BLaER1 (cell line): ENCODE measurements at regions not wholly inside any gene's neighbourhood (a gene's known extent, or its start where the extent isn't known, plus 50 kb on each side); places are given as distances from the start of the nearest gene placed in this dataset.
"Not testable (repeated sequence)": the region's sequence is repeated elsewhere in the genome, so short reads cannot be mapped to it uniquely, and the experiment has no call there.

ENCODE experiments used
- H3K27ac ChIP-seq: shearing (Covaris generic); formaldehyde crosslinking; 2 replicates; pipeline ENCODE4 v1.8.1; 2022
- H3K27me3 ChIP-seq: shearing (Covaris generic); formaldehyde crosslinking; 2 replicates; pipeline ENCODE4 v1.8.1; 2022
- H3K36me3 ChIP-seq: shearing (Covaris generic); formaldehyde crosslinking; 2 replicates; pipeline ENCODE4 v1.8.1; 2022
- H3K4me1 ChIP-seq: shearing (Covaris generic); formaldehyde crosslinking; 2 replicates; pipeline ENCODE4 v1.8.1; 2022
- H3K4me2 ChIP-seq: shearing (Covaris generic); formaldehyde crosslinking; 2 replicates; pipeline ENCODE4 v1.8.1; 2022
- H3K4me3 ChIP-seq: shearing (Covaris generic); formaldehyde crosslinking; 2 replicates; pipeline ENCODE4 v1.8.1; 2022
- H3K9ac ChIP-seq: shearing (Covaris generic); formaldehyde crosslinking; 2 replicates; pipeline ENCODE4 v1.8.1; 2022
- H3K9me3 ChIP-seq: shearing (Covaris generic); formaldehyde crosslinking; 2 replicates; pipeline ENCODE4 v1.8.1; 2022
- H4K20me1 ChIP-seq: shearing (Covaris generic); formaldehyde crosslinking; 2 replicates; pipeline ENCODE4 v1.8.1; 2022
- Cebpa-rat ChIP-seq: shearing (Covaris generic); IDR thresholded peaks from 2 replicates; pipeline ENCODE4 v1.8.1; 2022

DNA sequence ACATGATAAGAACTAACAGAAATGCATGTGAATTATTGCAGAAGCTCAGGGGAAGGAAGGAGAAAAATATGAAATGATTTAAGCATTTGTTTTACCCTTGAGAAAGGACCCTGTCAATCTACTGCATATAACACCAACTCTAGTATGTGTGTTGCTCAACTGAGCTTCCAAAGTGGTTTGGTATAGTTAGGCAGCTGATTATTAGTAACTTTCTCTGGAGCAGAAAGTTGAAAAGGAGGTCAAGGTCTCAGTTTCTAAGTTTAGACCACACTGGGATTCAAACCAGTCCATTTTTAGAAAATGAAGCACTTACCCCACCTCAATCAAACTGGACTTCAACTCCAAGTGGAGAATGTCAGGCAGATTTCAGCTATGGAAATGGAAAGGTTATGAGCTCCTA is 123.3 kb upstream of the CDC42EP3 start:
- no peak for TF ChIP-seq Cebpa-rat
- Histone ChIP-seq H4K20me1 (no peaks in the 10 kb centered on the region), H3K4me1 (peaks cover 17% of the 10 kb centered on the region), H3K27me3 (no peaks in the 10 kb centered on the region), H3K4me2 (no peak overlapping the region; the same call in 1 of the 2 replicates), H3K36me3 (no peaks in the 10 kb centered on the region), H3K4me3 (no peak overlapping the region), H3K27ac (no peak overlapping the region), H3K9ac (no peak overlapping the region), H3K9me3 (no peaks in the 10 kb centered on the region)

GRCh38 chr2:37795456-37795855 is 124.0 kb upstream of the CDC42EP3 start:
- H3K9me3 ChIP-seq, result no peaks in the 10 kb centered on the region
- H3K9ac ChIP-seq, result no peak overlapping the region
- peaks cover 17% of the 10 kb centered on the region for H3K4me1 ChIP-seq
- H3K27me3 ChIP-seq, result no peaks in the 10 kb centered on the region
- H3K4me3 ChIP-seq, result no peak overlapping the region
- H3K36me3 ChIP-seq, result no peaks in the 10 kb centered on the region
- no peak overlapping the region for H3K27ac ChIP-seq
- H3K4me2 ChIP-seq, result no peak overlapping the region
- TF ChIP-seq Cebpa-rat, result no peak
- no peaks in the 10 kb centered on the region for H4K20me1 ChIP-seq

- no peak for TF ChIP-seq Cebpa-rat
- peaks cover 17% of the 10 kb centered on the region for H3K4me1 ChIP-seq
- H3K27ac ChIP-seq, result no peak overlapping the region
- H3K27me3 ChIP-seq, result no peaks in the 10 kb centered on the region
- H3K4me3 ChIP-seq, result no peak overlapping the region
- no peaks in the 10 kb centered on the region for H3K36me3 ChIP-seq
- no peak overlapping the region for H3K4me2 ChIP-seq
- no peaks in the 10 kb centered on the region for H4K20me1 ChIP-seq
- no peak overlapping the region for H3K9ac ChIP-seq
- no peaks in the 10 kb centered on the region for H3K9me3 ChIP-seq
Measured at GRCh38 chr2:37795938-37796337, 124.5 kb upstream of the CDC42EP3 start.

DNA sequence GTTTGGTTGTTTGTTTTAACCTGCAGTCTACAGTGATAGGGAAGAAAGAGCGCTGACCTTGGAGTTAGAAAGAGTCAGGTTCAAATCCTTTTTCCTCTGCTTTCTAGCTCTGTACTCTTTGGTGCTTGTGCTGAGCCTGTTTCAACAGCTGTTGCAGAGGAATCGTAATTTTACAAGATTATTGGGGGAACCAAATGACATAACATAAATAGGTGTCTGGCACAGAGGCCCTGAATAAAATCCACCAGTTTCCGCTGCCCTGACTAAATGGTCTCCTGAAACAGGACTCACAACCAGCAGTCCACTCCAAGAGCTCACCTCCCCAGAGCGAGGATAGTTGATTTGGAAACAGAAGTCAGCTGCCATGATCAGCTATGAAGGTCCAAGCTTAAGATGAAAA is 125.0 kb upstream of the CDC42EP3 start:
- no peak overlapping the region for H3K4me2 ChIP-seq

GRCh38 chr2:37797081-37797480 is 125.6 kb upstream of the CDC42EP3 start:
- no peak for TF ChIP-seq Cebpa-rat

More for the DNA sequence above, 125.0 kb upstream of the CDC42EP3 start:
- Histone ChIP-seq H3K27ac (no peak overlapping the region), H3K4me1 (peaks cover 17% of the 10 kb centered on the region), H4K20me1 (no peaks in the 10 kb centered on the region), H3K9ac (no peak overlapping the region), H3K4me3 (no peak overlapping the region), H3K36me3 (no peaks in the 10 kb centered on the region), H3K9me3 (no peaks in the 10 kb centered on the region), H3K27me3 (no peaks in the 10 kb centered on the region)
- no peak for TF ChIP-seq Cebpa-rat

GRCh38 chr2:37798315-37799005 is 126.6 kb upstream of the RMDN2 start:
- H3K36me3 ChIP-seq, result no peaks in the 10 kb centered on the region
- no peak overlapping the region; the same call in 1 of the 2 replicates for H3K27ac ChIP-seq
- peaks cover 17% of the 10 kb centered on the region for H3K4me1 ChIP-seq
- H3K9ac ChIP-seq, result no peak overlapping the region
- no peaks in the 10 kb centered on the region for H4K20me1 ChIP-seq
- no peaks in the 10 kb centered on the region for H3K9me3 ChIP-seq
- H3K27me3 ChIP-seq, result no peaks in the 10 kb centered on the region
- H3K4me2 ChIP-seq, result peak overlapping the region; percentile 17; the same call in 1 of the 2 replicates
- TF ChIP-seq Cebpa-rat, result no peak
- H3K4me3 ChIP-seq, result no peak overlapping the region

More at GRCh38 chr2:37797081-37797480, 125.6 kb upstream of the CDC42EP3 start:
- H3K36me3 ChIP-seq, result no peaks in the 10 kb centered on the region
- H3K4me1 ChIP-seq, result peaks cover 17% of the 10 kb centered on the region
- H3K9ac ChIP-seq, result no peak overlapping the region
- H4K20me1 ChIP-seq, result no peaks in the 10 kb centered on the region
- H3K27ac ChIP-seq, result no peak overlapping the region
- no peaks in the 10 kb centered on the region for H3K27me3 ChIP-seq
- H3K4me2 ChIP-seq, result no peak overlapping the region
- no peak overlapping the region for H3K4me3 ChIP-seq
- H3K9me3 ChIP-seq, result no peaks in the 10 kb centered on the region

DNA sequence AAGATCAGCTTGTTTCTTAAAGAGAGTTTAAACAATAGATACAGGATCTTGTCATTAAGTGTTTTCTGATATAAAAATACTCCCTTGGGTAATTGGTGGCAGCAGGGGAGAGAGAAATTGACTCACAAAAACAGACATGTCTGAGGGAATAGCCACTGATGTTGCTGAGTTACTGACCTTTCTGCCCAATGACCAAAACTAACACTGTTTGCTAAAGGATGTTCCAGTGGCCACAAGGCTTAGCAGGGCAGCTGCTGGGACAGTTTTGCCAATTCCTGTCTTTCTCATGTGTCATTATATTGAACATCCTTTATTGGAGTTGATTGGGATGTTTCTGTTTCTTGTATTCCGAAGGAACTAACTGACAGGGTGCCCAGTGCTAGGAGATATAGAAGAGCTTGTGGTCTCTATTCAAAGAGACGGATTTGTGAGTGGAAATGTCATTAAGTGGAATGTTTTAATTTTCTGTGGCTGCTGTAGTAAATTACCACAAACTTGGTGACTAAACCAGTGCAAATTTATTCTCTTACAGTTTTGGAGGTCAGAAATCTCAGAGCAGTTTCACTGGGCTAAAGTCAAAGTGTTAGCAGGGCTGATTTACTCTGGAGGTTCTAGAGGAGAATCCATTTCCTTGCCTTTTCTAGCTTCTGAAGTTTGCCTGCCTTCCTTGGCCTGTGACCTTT is 124.8 kb upstream of the RMDN2 start:
- no peak overlapping the region for H3K4me3 ChIP-seq
- no peak for TF ChIP-seq Cebpa-rat
- H3K4me2 ChIP-seq, result no peak overlapping the region
- H3K27ac ChIP-seq, result no peak overlapping the region
- no peaks in the 10 kb centered on the region for H3K27me3 ChIP-seq
- peaks cover 8% of the 10 kb centered on the region for H3K4me1 ChIP-seq
- no peaks in the 10 kb centered on the region for H3K36me3 ChIP-seq
- H3K9ac ChIP-seq, result no peak overlapping the region
- no peaks in the 10 kb centered on the region for H4K20me1 ChIP-seq
- H3K9me3 ChIP-seq, result no peaks in the 10 kb centered on the region

GRCh38 chr2:37802211-37802752 is 122.8 kb upstream of the RMDN2 start:
- H3K36me3 ChIP-seq, result no peaks in the 10 kb centered on the region
- H3K27ac ChIP-seq, result no peak overlapping the region
- H3K4me3 ChIP-seq, result no peak overlapping the region
- peaks cover 8% of the 10 kb centered on the region for H3K4me1 ChIP-seq
- H4K20me1 ChIP-seq, result no peaks in the 10 kb centered on the region
- H3K9ac ChIP-seq, result no peak overlapping the region
- no peak overlapping the region for H3K4me2 ChIP-seq
- peaks cover 14% of the 10 kb centered on the region for H3K9me3 ChIP-seq
- H3K27me3 ChIP-seq, result no peaks in the 10 kb centered on the region
- no peak for TF ChIP-seq Cebpa-rat

DNA sequence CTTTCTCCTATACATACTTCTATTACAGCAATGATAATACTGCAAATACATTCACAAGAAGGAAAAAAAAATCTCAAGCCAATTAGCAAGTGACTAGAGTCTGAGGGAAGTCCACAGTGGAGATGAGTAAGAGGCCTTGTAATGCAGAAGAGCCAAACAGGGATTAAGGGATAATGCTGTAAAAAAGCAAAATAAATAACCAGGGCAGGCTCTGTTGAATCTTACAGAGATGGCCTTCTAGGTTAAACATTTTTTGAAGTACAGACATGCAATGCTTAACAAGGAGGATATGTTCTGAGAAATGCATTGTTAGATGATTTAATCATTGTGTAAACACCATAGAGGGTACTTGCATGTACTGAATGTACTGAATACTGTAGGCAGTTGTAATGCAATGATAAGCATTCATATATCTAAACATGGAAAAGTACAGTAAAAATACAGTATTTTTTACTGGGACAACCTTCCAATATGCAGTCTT is 122.1 kb upstream of the RMDN2 start:
- no peak overlapping the region for H3K9ac ChIP-seq
- H3K4me2 ChIP-seq, result no peak overlapping the region
- TF ChIP-seq Cebpa-rat, result no peak
- no peaks in the 10 kb centered on the region for H3K36me3 ChIP-seq
- no peaks in the 10 kb centered on the region for H3K27me3 ChIP-seq
- H4K20me1 ChIP-seq, result no peaks in the 10 kb centered on the region
- peaks cover 20% of the 10 kb centered on the region for H3K9me3 ChIP-seq
- H3K4me1 ChIP-seq, result peaks cover 7% of the 10 kb centered on the region
- H3K27ac ChIP-seq, result no peak overlapping the region
- H3K4me3 ChIP-seq, result no peak overlapping the region

DNA sequence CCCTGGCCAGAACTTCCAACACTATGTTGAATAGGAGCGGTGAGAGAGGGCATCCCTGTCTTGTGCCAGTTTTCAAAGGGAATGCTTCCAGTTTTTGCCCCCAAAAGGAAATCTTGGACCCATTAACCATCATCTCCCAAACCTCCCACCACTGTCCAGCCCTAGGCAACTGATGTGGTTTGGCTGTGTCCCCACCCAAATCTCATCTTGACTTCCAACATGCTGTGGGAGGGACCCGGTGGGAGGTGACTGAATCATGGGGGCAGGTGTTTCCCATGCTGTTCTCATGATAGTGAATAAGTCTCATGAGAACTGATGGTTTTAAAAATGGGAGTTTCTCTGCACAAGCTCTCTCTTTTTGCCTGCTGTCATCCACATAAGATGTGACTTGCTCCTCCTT is 119.1 kb upstream of the RMDN2 start:
- H4K20me1 ChIP-seq, H3K27me3 ChIP-seq, H3K4me2 ChIP-seq, H3K27ac ChIP-seq, H3K9ac ChIP-seq, H3K4me1 ChIP-seq, H3K4me3 ChIP-seq, H3K36me3 ChIP-seq: not testable (repeated sequence)
- peaks cover 27% of the 10 kb centered on the region for H3K9me3 ChIP-seq
